Natural killer cell (primary cell): ENCODE measurements at regions not wholly inside any gene's neighbourhood (a gene's known extent, or its start where the extent isn't known, plus 50 kb on each side); places are given as distances from the start of the nearest gene placed in this dataset.

Experiments
- ATAC-seq, 3 donors: fragments of 150-1000 bp in 2 of 3; fragments of 200-7000 bp in 1 of 3; cut with Tn5 transposase; 1 replicate in 1 of 3; 2 replicates in 2 of 3; pipeline ENCODE4 v1.10.0; 2021; ENCODE audit warnings: mild to moderate bottlenecking in 2 of 3, moderate library complexity in 2 of 3
- DNase-seq, 2 donors: peaks; one replicate each; pipeline versions ENCODE4 v3.0.0 to v3.0.0-alpha.2; 2013 to 2021; ENCODE audit warnings: mixed read lengths in 1 of 2
- H3K27ac ChIP-seq: one replicate; pipeline ENCODE4 v1.5.1; 2013; ENCODE audit warnings: mild to moderate bottlenecking, low read length
- H3K27me3 ChIP-seq: one replicate; pipeline ENCODE4 v1.6.1; 2013; ENCODE audit warnings: low read length; ENCODE audit not compliant: control insufficient read depth, insufficient read depth
- H3K36me3 ChIP-seq: one replicate; pipeline ENCODE4 v1.6.1; 2013; ENCODE audit warnings: low read length; ENCODE audit not compliant: control insufficient read depth, insufficient read depth
- H3K4me1 ChIP-seq: one replicate; pipeline ENCODE4 v1.6.1; 2013; ENCODE audit warnings: low read length; ENCODE audit not compliant: control insufficient read depth, insufficient read depth
- H3K4me3 ChIP-seq: one replicate; pipeline ENCODE4 v1.5.1; 2013; ENCODE audit warnings: low read length
- H3K9me3 ChIP-seq: one replicate; pipeline ENCODE4 v1.6.1; 2013; ENCODE audit warnings: low read length; ENCODE audit not compliant: control insufficient read depth, insufficient read depth
- H3K27ac Mint-ChIP-seq, 2 donors: one replicate each; pipeline ENCODE4 v1.8.0; 2022; ENCODE audit warnings: mild to moderate bottlenecking in 2 of 2, mixed read lengths in 2 of 2, moderate library complexity in 1 of 2
- H3K27me3 Mint-ChIP-seq, 2 donors: one replicate each; pipeline ENCODE4 v1.8.0; 2022; ENCODE audit warnings: low read depth in 2 of 2, mixed read lengths in 2 of 2
- H3K36me3 Mint-ChIP-seq: one replicate; pipeline ENCODE4 v1.8.0; 2022; ENCODE audit warnings: mixed read lengths
- H3K4me1 Mint-ChIP-seq, 2 donors: one replicate each; pipeline ENCODE4 v1.8.0; 2022; ENCODE audit warnings: mixed read lengths in 2 of 2
- H3K4me3 Mint-ChIP-seq: one replicate; pipeline ENCODE4 v1.8.0; 2022; ENCODE audit warnings: mild to moderate bottlenecking, moderate library complexity, mixed read lengths
- H3K9me3 Mint-ChIP-seq, 2 donors: one replicate each; pipeline ENCODE4 v1.8.0; 2022; ENCODE audit warnings: mixed read lengths in 2 of 2
- CTCF ChIP-seq: fragments of 200-600 bp; IDR thresholded peaks from one replicate; pipeline ENCODE4 v1.8.0; 2022; ENCODE audit warnings: antibody characterized with exemption
- WGBS: methylation state at CpG from one replicate; pipeline ENCODE4 v1.1.7; 2013; ENCODE audit warnings: missing lambda C conversion rate; ENCODE audit not compliant: insufficient coverage; 5-methylcytosine and 5-hydroxymethylcytosine counted together
- intact Hi-C: fragments of 100-400 bp; cut with micrococcal nuclease; formaldehyde crosslinking; loops from one replicate; pipeline ENCODE4 v1.14.2; 2022

- Mint-ChIP-seq H3K4me3 (no peak overlapping the region), H3K27me3 (peaks cover 2 to 15% of the 10 kb centered on the region in 2 donors), H3K36me3 (no peaks in the 10 kb centered on the region), H3K4me1 (no peaks in the 10 kb centered on the region), H3K27ac (no peak overlapping the region), H3K9me3 (no peaks in the 10 kb centered on the region)
- Histone ChIP-seq H3K4me3 (no peak overlapping the region), H3K27me3 (no peaks in the 10 kb centered on the region), H3K9me3 (no peaks in the 10 kb centered on the region), H3K4me1 (no peaks in the 10 kb centered on the region), H3K27ac (no peak overlapping the region), H3K36me3 (no peaks in the 10 kb centered on the region)
- no peak for TF ChIP-seq CTCF
- intact Hi-C loops, result no loop called here
- no peak for ATAC-seq
- no peak for DNase-seq
These were observed 363.7 kb upstream of the RGMA start for GRCh38 chr15:93452537-93453211.

- H3K9me3 Mint-ChIP-seq, result no peaks in the 10 kb centered on the region
- no peak overlapping the region for H3K27ac Mint-ChIP-seq
- peaks cover 2 to 18% of the 10 kb centered on the region in 2 donors for H3K27me3 Mint-ChIP-seq
- 30% methylated on average over 2 of the region's 2 CpGs for WGBS
- no peaks in the 10 kb centered on the region for H3K27me3 ChIP-seq
- H3K4me3 Mint-ChIP-seq, result no peak overlapping the region
- no peaks in the 10 kb centered on the region for H3K36me3 Mint-ChIP-seq
- H3K4me3 ChIP-seq, result no peak overlapping the region
- no peak overlapping the region for H3K27ac ChIP-seq
- H3K4me1 Mint-ChIP-seq, result no peaks in the 10 kb centered on the region
- no peak for TF ChIP-seq CTCF
- intact Hi-C loops, result no loop called here
- ATAC-seq (no peak), DNase-seq (no peak)
- H3K36me3 ChIP-seq, result no peaks in the 10 kb centered on the region
- H3K9me3 ChIP-seq, result no peaks in the 10 kb centered on the region
- no peaks in the 10 kb centered on the region for H3K4me1 ChIP-seq
These were observed 362.8 kb upstream of the RGMA start for GRCh38 chr15:93451822-93452221.

GRCh38 chr15:93451265-93451664, 362.3 kb upstream of the RGMA start:
- intact Hi-C loops, result no loop called here
- Mint-ChIP-seq H3K27me3 (peaks cover 2 to 24% of the 10 kb centered on the region in 2 donors), H3K4me1 (no peaks in the 10 kb centered on the region), H3K27ac (no peak overlapping the region), H3K4me3 (no peak overlapping the region), H3K9me3 (no peaks in the 10 kb centered on the region), H3K36me3 (no peaks in the 10 kb centered on the region)
- no peaks in the 10 kb centered on the region for H3K9me3 ChIP-seq
- no peaks in the 10 kb centered on the region for H3K27me3 ChIP-seq
- no peak overlapping the region for H3K4me3 ChIP-seq
- H3K27ac ChIP-seq, result no peak overlapping the region
- no peak for DNase-seq
- no peaks in the 10 kb centered on the region for H3K4me1 ChIP-seq
- 81% methylated on average over 6 of the region's 6 CpGs for WGBS
- H3K36me3 ChIP-seq, result no peaks in the 10 kb centered on the region
- TF ChIP-seq CTCF, result no peak
- no peak for ATAC-seq

GRCh38 chr15:93449798-93450197, 360.8 kb upstream of the RGMA start:
- intact Hi-C loops, result no loop called here
- Histone ChIP-seq H3K4me3 (no peak overlapping the region), H3K9me3 (no peaks in the 10 kb centered on the region), H3K27ac (no peak overlapping the region), H3K4me1 (no peaks in the 10 kb centered on the region), H3K27me3 (no peaks in the 10 kb centered on the region), H3K36me3 (no peaks in the 10 kb centered on the region)
- no peaks in the 10 kb centered on the region for H3K4me1 Mint-ChIP-seq
- TF ChIP-seq CTCF, result no peak
- ATAC-seq, result no peak
- 89% methylated on average over 2 of the region's 2 CpGs for WGBS
- no peak overlapping the region for H3K4me3 Mint-ChIP-seq
- H3K36me3 Mint-ChIP-seq, result no peaks in the 10 kb centered on the region
- H3K27ac Mint-ChIP-seq, result no peak overlapping the region
- peaks cover 4 to 32% of the 10 kb centered on the region in 2 donors for H3K27me3 Mint-ChIP-seq
- no peak for DNase-seq
- no peaks in the 10 kb centered on the region for H3K9me3 Mint-ChIP-seq
